ENCODE measurements at regions not wholly inside any gene's neighbourhood (a gene's known extent, or its start where the extent isn't known, plus 50 kb on each side); places are given as distances from the start of the nearest gene placed in this dataset.

- DNase-seq (ENCODE audit: low read depth), result no peak
Observed at GRCh38 chr12:127231371-127231770, 1035.6 kb upstream of the TMEM132C start.

- no peak for DNase-seq (ENCODE audit: low read depth)
Observed at GRCh38 chr12:127233016-127233415, 1034.0 kb upstream of the TMEM132C start.

DNA sequence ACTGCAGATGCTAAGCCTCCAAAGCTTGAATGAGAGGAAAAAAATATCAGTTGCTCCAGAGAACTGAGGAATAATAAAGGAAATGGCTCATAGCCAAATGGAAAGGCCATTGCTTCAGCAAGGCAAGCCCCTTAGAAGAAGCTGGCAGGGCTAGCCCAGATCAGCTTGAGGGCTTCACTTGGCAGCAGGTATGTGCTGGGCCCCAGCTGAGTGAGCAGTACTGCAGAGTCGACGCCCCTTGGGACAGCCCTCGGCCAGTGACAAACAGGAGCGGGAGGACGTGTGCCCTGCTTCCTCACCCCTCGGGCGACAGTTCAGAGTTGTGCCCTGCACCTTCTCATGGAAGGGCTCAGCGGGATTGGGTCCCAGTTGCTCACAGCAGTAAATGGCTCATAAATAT is 1031.2 kb upstream of the TMEM132C start:
- no peak for DNase-seq (ENCODE audit: low read depth)

GRCh38 chr12:127236491-127236890 is 1030.5 kb upstream of the TMEM132C start:
- DNase-seq (ENCODE audit: low read depth), result no peak

GRCh38 chr12:127237151-127237550 is 1029.8 kb upstream of the TMEM132C start:
- DNase-seq (ENCODE audit: low read depth), result no peak

DNA sequence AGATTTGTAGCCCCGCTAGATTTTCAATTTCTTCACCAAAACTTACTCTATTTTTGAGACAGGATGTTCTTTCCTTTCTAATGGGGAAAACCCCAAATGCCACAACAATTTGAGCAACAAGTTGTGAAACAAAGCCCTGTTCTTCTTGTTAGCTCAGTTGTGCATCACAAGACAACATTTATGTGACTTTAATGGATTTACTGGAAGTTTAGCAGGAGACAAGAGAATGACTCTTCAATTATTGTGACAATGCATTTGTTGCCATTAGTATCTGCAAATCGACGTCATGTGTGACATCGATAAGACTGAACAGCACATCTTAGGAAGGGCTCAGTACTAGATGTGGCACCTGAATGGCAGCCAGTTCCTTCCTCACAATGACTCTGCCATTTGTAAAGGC is 1028.9 kb upstream of the TMEM132C start:
- no peak for DNase-seq (ENCODE audit: low read depth)

DNA sequence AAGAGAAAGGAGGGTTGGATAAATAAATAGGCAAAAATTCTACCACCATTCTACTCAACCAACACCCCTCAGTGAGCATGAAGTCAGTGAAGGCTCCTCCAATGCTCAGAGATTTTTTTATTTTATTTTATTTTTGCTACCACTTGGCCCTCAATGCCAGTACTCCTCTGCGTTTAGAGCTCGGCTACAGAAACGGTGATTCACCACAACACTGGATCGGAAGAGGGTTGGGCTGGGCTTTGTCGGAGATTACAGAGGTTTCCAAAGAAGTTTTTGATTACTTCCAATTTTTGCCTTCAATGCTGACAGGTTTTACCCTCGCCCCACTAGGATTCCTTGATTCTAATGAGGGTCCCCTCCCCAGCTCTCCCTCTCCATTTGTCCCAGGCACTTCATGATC is 1027.2 kb upstream of the TMEM132C start:
- no peak for DNase-seq (ENCODE audit: low read depth)

GRCh38 chr12:127240249-127240929 is 1026.6 kb upstream of the TMEM132C start:
- DNase-seq (ENCODE audit: low read depth), result no peak

- DNase-seq (ENCODE audit: low read depth), result no peak
Observed at GRCh38 chr12:127241072-127241817, 1025.7 kb upstream of the TMEM132C start.

GRCh38 chr12:127245009-127245408 is 1022.0 kb upstream of the TMEM132C start:
- no peak for DNase-seq (ENCODE audit: low read depth)

GRCh38 chr12:127245437-127245836 is 1021.5 kb upstream of the TMEM132C start:
- no peak for DNase-seq (ENCODE audit: low read depth)

DNA sequence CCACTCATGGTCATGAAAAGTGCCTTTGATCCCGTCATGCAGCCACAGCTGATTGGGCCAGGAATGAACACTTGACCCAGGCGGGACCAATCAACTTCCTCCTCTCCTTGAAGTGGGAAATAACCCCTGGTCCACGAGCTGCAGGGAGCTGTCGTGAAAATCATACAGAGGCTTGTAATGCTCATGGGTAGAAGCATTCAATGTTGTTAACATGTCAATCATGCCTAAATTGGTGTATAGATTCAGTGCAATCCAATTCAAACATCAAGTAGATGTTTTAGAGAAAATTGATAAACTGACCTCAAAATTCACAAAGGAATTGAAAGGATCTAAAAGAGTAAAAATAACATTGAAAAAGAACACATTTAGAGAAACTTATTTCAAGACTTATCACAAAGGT is 1019.0 kb upstream of the TMEM132C start:
- no peak for DNase-seq (ENCODE audit: low read depth)

DNA sequence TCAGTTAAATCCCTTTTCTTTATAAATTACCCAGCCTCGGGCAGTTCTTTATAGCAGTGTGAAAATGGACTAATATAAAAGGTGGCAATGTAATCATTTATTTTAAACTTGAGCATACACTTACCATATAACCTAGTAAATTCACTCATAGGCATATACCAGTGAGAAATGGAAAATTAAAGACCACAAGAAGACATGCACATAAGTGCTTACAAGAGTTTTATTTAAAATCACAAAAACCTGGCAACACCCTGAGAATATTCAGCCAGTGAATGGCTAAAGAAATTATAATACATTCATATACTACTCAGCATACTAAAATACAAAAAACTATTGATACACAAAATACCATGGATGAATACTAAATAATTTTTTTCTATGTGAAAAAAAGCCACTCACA is 1017.5 kb upstream of the TMEM132C start:
- DNase-seq (ENCODE audit: low read depth), result no peak

DNA sequence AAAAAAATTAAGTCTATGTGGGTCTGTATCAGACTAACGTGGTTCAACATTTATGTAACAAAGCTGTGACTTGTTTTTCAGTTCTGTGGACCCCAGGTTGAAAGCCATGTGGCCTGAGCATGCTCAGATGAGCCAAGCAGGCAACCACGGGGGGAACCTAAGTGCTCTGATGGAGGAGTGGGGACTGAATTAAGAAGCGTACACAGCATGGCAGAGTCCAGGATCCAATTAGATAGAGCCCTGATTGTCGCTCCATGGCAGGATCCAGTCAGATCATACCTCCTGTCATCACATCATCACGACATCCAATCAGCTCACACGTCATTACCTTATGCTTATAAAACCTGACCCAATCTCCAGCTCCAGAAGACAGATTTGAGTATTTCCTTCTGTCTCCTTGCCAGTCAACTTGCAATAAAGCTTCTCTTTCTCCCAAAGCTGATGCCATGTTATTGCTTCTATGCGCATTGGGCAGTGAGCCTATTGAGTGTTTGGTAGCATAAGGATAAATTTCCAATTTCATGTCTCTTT is 1013.1 kb upstream of the TMEM132C start:
- DNase-seq (ENCODE audit: low read depth), result no peak

GRCh38 chr12:127254420-127254955 is 1012.5 kb upstream of the TMEM132C start:
- no peak for DNase-seq (ENCODE audit: low read depth)

- no peak for DNase-seq (ENCODE audit: low read depth)
Observed at GRCh38 chr12:127257366-127257935, 1009.5 kb upstream of the TMEM132C start.

GRCh38 chr12:127260531-127260930 is 1006.4 kb upstream of the TMEM132C start:
- no peak for DNase-seq (ENCODE audit: low read depth)

- DNase-seq (ENCODE audit: low read depth), result no peak
Observed at GRCh38 chr12:127260999-127261398, 1006.0 kb upstream of the TMEM132C start.

DNA sequence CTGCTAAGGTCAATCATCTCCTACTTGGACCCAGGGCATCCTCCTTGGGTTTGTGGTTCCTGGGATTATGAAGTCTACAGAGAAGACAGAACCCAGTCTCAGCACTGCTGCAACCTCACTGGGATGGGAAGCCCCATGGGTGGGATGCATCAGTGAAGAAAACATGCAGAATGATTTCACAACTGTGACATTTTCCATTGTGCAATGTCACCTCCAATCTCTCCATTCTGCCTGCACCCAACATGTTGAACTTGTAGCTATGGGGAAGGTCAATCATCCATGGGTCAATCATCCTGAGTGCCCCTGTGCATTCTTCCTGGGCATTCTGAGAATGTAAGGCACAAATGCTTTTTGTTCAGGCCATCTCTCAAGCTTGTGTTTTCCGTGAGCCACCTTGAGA is 1004.4 kb upstream of the TMEM132C start:
- no peak for DNase-seq (ENCODE audit: low read depth)

- no peak for DNase-seq (ENCODE audit: low read depth)
Observed at GRCh38 chr12:127263621-127264020, 1003.3 kb upstream of the TMEM132C start.

DNA sequence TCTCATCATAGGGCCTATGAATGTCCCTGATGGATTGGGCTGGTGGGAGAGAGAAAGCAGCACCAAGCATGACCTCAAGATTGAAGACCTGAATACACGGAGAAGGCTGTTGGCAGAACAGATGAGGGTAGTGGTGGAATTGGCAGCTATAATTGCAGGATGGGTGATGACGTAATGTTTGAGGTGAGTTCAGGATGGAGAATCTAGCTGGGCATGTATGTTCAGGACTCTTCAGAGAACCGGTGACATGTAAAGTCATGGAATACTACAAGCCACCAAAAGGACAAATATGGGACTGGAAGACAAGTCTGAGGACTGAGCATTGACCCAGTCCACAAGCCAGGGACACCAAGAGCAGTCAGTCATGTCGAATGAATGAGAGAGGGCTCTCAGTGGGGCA is 999.8 kb upstream of the TMEM132C start:
- no peak for DNase-seq (ENCODE audit: low read depth)

DNA sequence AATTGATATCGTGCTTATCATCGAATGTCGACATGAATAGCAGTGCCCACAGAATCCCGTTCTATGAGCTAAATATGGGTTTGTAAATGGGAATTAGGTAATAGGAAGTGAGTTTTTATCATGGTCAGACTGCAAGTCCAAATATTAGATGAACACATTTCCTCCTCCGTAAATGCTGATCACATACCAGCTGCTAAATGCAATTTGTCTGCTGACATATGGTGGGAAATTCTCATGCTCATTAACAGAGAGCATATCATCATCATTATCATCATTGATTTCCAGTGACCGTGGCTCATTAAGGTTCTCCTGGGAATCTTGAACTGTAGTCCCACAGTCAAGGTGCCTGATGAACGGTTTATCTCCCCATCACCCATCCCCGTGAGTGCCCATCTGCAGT is 998.8 kb upstream of the TMEM132C start:
- no peak for DNase-seq (ENCODE audit: low read depth)

All from GM04504 (cell line).